Body of pancreas (tissue), 4 donors: ENCODE measurements at regions not wholly inside any gene's neighbourhood (a gene's known extent, or its start where the extent isn't known, plus 50 kb on each side); places are given as distances from the start of the nearest gene placed in this dataset.

ENCODE experiments used
- POLR2A ChIP-seq, 3 donors: fragments of 450-650 bp; IDR thresholded peaks; one replicate each; pipeline ENCODE4 v1.6.1; 2016; ENCODE audit warnings: antibody characterized with exemption in 3 of 3, mild to moderate bottlenecking in 2 of 3
- TF ChIP-seq, protein P1 (sequence below), 7 experiments: fragments of 450-650 bp in 4 of 7; fragments of 200-600 bp in 3 of 7; sonication (generic) in 3 of 7; IDR thresholded peaks; one replicate each; pipeline ENCODE4 v1.5.1; 2016 to 2019; ENCODE audit warnings: antibody characterized with exemption in 7 of 7

DNA sequence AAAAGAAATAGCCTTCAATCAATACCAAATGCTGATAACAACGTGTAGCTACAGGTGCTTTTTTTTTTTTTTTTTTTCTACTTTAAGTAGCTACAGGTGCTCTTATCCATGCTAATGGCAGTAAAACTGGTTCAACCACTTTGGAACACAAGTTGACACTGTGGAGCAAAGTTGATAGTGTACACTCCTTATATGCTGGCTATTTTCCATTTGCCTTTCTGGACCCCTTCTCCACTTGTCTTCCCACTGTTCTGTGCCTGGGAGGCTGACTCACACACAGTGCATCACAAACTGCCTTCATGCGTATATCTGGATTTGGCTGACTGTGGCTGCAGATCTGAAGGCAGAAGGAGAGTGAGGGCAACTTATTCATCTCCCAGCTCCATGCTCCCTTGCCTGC, 247.9 kb downstream of the MSX2 start:
- TF ChIP-seq, protein P1, sequence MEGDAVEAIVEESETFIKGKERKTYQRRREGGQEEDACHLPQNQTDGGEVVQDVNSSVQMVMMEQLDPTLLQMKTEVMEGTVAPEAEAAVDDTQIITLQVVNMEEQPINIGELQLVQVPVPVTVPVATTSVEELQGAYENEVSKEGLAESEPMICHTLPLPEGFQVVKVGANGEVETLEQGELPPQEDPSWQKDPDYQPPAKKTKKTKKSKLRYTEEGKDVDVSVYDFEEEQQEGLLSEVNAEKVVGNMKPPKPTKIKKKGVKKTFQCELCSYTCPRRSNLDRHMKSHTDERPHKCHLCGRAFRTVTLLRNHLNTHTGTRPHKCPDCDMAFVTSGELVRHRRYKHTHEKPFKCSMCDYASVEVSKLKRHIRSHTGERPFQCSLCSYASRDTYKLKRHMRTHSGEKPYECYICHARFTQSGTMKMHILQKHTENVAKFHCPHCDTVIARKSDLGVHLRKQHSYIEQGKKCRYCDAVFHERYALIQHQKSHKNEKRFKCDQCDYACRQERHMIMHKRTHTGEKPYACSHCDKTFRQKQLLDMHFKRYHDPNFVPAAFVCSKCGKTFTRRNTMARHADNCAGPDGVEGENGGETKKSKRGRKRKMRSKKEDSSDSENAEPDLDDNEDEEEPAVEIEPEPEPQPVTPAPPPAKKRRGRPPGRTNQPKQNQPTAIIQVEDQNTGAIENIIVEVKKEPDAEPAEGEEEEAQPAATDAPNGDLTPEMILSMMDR (IDR thresholded peaks at IDR 0.05), result no peak
- no peak for TF ChIP-seq POLR2A (IDR thresholded peaks at IDR 0.05)
